ENCODE measurements at regions not wholly inside any gene's neighbourhood (a gene's known extent, or its start where the extent isn't known, plus 50 kb on each side); places are given as distances from the start of the nearest gene placed in this dataset.

DNA sequence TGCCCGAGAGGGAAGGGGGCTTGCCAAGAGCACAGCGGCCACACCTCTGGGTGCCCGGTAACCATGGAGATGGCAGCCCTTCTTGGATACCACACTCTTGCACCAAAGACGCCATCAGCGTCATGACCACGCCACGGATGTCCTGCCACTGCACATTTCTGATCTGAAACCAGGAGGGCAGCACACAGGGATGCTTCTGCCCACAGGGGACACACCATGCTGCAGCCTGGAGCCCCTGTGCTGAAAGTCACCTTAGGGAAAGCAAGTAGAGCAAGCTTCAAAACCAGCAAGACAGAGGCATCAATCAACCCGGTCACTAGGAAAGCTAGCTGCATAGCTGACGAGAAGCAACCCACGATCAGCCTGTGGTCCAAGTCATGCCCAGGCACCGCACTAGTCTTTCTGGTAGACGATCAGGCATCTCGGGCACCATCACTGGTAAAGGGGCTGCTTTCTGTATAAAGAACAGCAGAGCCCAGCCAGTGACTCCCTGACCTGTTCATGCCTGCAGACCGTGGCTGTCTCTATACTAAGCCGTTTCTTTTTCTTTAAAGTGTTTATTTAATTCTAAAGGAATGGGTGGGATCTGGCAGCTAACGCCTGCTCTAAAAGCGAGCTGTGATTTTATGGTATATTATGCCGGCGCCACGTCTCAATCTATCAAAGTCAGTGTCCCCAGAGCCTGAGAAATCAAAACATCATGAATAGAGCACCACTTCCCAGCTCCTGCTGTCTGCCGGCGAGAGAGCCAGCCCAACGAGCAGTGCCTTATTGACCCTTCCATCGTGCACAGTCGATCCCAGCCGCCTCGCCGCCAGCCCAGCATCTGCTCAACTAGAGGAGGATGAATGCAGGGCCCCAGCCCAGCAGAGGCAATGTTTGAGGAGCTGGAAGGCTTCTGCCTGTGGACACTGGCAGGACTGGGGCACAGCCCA lies 244.7 kb downstream of the RBFOX3 start:
- no peak for DNase-seq

- DNase-seq, result no peak
Measured at GRCh38 chr17:79365351-79365750, 245.5 kb downstream of the RBFOX3 start.

- no peak for DNase-seq
Measured at GRCh38 chr17:79364315-79365094, 246.3 kb downstream of the RBFOX3 start.

DNA sequence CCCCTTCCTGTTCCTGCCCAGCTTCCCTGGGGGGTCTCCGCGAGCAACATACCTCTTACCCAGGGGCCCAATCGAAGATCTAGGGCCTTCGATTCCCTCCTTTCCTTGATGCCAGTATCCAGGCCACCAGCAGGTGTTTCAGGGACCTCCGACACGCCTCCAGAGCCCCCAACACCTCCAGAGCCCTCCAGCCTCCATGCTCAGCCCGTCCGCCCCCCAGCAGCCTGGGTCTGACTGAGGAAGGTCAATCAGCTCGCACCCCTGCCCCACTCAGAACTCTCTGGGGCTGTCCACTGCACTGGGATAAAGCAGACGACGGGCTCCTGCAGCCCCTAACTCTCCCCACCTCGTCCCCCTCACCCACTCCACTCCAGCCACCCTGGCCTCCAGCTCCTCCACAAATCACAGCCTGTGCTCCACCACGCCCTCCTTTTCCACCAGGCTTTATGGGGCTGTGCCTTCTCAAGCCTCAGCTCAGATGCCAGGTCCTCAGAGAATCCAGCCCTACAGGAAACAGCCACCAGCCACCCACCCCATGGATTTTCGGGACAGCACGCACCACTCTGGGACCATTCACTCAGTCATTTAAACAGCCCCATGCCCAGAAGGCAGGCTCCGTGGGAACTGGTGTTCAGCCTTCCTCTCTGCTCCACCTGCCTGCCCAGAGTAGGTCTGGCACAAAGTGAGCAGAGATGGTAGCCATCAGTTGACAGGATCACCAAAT lies 247.1 kb downstream of the RBFOX3 start:
- no peak for DNase-seq

GRCh38 chr17:79362772-79363305 lies 248.0 kb downstream of the RBFOX3 start:
- DNase-seq, result no peak

DNA sequence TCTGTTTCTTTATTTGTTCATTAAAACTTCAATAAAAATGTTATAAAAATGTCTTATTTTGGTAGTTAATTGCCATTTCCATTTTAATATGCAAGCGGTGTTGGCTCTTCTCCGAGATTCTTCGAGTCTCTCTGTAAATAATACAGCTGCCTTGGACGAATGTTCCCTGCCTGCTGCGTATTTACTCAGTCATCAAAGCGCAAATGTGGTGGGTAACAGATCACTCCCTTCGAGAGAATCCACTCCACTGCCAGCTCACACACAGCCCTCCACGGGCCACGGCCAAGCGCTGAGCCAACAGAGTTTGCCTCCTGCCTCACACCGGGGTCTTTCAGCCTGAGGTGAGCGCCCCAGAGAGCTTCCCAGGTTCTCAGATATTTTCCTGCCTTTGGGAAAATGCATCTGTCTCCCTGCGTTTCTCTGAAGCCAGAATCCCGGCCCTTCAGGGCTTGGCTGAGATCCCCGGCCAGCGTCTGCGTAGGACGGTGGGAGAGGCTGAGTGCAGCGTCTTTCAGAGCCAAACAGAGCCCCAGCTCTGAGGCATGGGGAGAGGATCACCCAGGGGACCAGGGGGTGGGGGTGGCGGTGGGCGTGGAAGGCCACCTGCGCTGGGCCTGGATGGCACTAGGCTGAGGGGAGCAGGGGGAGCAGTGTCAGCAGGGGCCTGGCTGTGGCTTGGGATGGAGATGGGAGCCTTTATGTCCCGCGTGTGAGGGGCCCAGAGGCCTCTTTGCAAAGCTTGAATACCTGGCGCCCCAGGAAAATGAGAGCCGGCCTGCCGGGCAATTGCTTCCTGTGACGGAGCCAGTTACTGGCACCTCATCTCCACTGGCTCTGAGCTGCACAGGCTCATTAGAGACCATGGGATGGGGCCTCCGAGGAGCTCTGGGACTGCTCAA lies 248.7 kb downstream of the RBFOX3 start:
- DNase-seq, result no peak

DNA sequence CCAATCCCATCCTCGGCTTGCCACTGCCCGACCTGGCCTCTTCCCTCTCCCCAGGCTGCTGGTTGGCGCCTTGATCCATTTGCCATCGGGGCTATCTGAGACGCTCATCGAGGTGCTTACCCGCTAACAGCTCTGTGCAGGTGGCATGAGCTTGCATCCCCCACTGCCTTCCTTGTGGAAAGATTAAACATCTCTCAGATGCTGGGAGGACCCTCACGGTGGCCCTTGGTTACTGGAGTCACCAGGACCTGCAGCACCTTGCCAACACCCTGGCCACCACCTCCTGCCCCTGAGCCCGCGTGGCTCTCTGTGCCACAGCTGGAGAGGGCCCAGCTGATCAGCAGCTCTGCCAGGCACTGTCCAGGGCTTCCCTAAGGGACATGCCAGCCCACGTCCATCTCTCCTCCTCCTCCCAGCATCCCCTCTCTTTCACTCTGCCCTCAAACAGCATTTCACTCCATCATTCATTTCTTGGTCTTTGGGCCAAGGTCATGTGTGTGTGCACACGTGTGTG lies 249.6 kb downstream of the RBFOX3 start:
- no peak for DNase-seq

DNA sequence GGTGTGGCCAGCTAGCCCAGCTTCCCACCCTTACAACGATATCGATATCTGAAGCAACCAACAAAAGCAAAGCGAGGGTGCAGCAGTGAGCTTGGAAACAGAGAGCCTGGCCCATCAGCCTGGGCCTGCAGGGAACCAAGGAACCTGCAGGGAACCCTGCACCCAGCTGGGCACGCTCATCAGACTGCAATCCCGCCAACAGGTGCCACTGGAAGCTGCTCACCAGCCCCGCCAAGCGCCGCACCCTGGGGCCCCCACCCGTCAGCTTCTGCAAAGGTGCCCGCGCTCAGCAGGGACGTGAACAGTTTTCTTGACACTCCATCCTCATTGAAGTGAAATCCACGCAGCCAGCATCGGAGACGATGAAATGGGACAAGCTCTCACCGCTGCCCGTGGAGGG lies 250.7 kb downstream of the RBFOX3 start:
- DNase-seq, result no peak

DNA sequence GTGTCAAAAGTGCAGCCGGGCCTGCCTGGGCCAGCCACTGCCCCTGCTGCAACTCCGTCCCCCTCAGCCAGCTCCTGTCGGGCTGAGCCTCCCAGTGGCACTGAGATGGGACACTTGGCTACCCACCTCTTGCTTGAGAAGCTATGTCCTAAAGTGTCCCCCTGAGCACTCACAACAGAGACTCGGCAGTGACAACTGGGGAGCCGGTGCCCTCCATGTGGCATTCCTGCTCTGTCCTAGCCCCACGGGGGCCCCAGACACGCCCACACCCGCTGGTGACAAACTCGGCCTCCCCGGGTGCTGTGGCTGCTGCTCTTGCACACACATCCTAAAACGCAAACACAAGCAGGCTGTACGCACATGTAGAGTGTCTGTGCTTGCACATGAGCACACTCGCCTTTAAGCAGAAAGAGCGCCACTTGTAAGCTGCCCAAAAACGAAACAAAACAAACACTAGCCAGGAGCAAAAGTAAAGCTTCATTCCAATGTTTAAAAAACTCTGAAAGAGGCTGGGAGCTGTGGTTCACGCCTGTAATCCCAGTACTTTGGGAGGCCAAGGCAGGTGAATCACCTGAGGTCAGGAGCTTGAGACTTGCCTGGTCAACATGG lies 253.9 kb downstream of the RBFOX3 start:
- no peak for DNase-seq

GRCh38 chr17:79355165-79355564 lies 255.7 kb downstream of the RBFOX3 start:
- no peak for DNase-seq

GRCh38 chr17:79354173-79354820 lies 256.6 kb downstream of the RBFOX3 start:
- DNase-seq, result no peak

- DNase-seq, result no peak
Measured at GRCh38 chr17:79353548-79353947, 257.3 kb downstream of the RBFOX3 start.

DNA sequence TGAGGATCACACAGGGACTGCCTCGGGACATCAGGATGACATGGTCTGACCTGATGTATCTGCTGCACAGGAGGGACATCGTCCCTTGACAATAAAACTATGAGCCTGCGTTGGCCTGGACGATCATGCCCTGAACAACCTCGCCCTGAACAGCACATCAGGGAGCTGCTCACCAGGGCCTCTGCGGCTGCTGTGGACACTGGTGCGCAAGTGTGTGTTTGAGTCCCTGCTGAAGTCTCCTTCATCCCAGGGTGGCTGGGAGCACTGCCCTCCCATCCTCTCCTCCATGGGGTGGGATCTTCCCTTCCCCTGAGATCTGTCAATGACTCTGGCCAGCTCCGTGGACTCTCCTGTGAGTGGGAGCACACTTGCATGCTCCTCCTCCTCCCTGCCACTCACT lies 257.8 kb downstream of the RBFOX3 start:
- DNase-seq, result no peak

DNA sequence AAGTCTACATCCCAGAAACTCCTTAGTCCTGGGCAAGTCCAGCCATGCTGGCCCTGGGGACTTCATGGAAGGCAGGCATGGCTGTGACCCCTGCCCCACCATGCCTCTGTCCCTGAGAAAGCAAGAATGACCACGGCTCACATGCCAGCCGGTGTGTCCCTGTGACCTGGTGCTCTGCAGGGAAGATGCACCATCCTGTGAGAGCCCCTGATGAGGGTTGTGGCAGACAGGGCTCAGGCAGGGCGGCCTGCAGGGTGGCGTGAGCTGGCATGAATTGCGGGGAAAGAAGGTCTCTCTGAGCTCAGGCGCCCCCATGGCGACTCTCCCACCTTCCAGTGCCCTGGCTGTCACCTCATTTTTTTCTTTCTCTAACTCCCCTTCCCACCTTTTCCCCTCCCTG lies 260.3 kb downstream of the RBFOX3 start:
- DNase-seq, result no peak

- DNase-seq, result no peak
Measured at GRCh38 chr17:79349506-79350400, 261.1 kb downstream of the RBFOX3 start.

DNA sequence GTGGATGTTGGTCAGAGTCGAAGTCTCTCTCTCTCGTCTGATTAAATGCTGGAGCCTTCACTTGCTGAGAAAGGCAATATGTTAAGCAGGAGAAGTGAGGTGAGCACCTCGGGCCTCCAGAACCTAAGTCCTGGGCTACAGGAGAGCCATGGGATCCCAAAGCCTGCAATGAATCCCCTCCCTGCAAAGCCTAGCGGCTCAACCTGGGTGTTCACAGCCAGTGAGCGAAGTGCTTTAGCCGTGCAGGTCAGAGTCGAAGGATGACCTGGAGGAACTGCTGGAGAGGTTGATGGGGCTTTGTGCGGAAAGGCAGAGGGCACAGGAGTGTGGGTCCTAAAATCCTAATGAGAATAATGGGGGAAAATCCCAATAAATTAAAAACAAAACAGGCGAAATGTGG lies 267.8 kb downstream of the ENGASE start:
- DNase-seq, result no peak

DNA sequence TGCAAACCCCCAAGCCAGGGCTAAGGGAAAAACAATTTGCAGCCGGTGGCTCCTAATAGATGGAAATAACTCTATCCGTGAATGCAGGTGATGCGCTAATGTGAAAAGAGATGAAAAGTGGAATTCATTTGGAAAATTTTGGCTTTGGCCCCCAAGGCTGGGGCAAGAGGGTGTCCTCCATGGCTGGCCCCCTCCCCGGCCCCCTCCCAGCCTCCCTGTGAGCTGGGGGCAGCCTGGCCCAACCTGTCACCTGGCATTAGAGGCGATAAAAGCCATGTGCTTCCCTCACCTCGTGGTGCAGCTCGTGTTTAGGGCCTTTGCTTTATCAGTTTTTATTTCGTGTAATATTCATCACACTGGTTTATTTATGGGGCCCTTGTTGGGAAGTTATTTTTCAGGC lies 267.2 kb downstream of the ENGASE start:
- DNase-seq, result no peak

- DNase-seq, result no peak
Measured at GRCh38 chr17:79341222-79341780, 266.7 kb downstream of the ENGASE start.

Data from effector CD8-positive, alpha-beta T cell (primary cell).